OCI-LY7 (cell line): ENCODE measurements at regions not wholly inside any gene's neighbourhood (a gene's known extent, or its start where the extent isn't known, plus 50 kb on each side); places are given as distances from the start of the nearest gene placed in this dataset.

Experiments used
- BruUV-seq: library from RNA; stranded (reverse); fragments of 400-500 nt; replicated peaks from 2 replicates; lab custom pipeline; 2021; lab: Mats Ljungman, UMichigan
- CTCF ChIA-PET: fragments of 300-600 bp; sonication (Branson Sonifier 250); formaldehyde crosslinking; loops from one replicate; lab custom pipeline; 2022; ENCODE audit warnings: antibody characterized with exemption; ENCODE audit not compliant: unreplicated experiment; lab: Charles Lee
- POLR2A ChIA-PET: fragments of 300-600 bp; sonication (Branson Sonifier 250); formaldehyde crosslinking; loops from one replicate; lab custom pipeline; 2022; ENCODE audit warnings: antibody characterized with exemption; lab: Charles Lee
- DNase-seq: peaks from one replicate; pipeline ENCODE4 v3.0.0-alpha.2; 2015; ENCODE audit warnings: low spot score
- H2AFZ ChIP-seq: fragments of 200-600 bp; sonication (generic), shearing (Covaris generic); 2 replicates; pipeline ENCODE4 v1.6.1; 2014; ENCODE audit warnings: mild to moderate bottlenecking, antibody characterized with exemption, low read length, moderate library complexity
- H3K27ac ChIP-seq: fragments of 200-600 bp; sonication (generic); 2 replicates; pipeline ENCODE4 v1.5.1; 2014; ENCODE audit warnings: mixed run types, low read depth, mild to moderate bottlenecking, moderate library complexity, low read length, inconsistent platforms; ENCODE audit not compliant: poor library complexity, severe bottlenecking
- H3K36me3 ChIP-seq: fragments of 200-600 bp; sonication (generic); 2 replicates; pipeline ENCODE4 v1.6.1; 2014; ENCODE audit warnings: mild to moderate bottlenecking, antibody characterized with exemption, low read length, moderate library complexity, mixed read lengths; ENCODE audit not compliant: insufficient read depth
- H3K4me1 ChIP-seq: fragments of 200-600 bp; sonication (generic); 2 replicates; pipeline ENCODE4 v1.5.1; 2014; ENCODE audit warnings: mild to moderate bottlenecking, low read length; ENCODE audit not compliant: insufficient read depth, poor library complexity, severe bottlenecking
- H3K4me2 ChIP-seq: fragments of 200-600 bp; sonication (generic); 2 replicates; pipeline ENCODE4 v1.6.1; 2014; ENCODE audit warnings: mild to moderate bottlenecking, low read length
- H3K4me3 ChIP-seq: fragments of 200-600 bp; sonication (generic); 2 replicates; pipeline ENCODE4 v1.5.1; 2014; ENCODE audit warnings: mild to moderate bottlenecking, low read depth, low read length; ENCODE audit not compliant: poor library complexity, severe bottlenecking
- H3K79me2 ChIP-seq: fragments of 200-600 bp; sonication (generic); 2 replicates; pipeline ENCODE4 v1.6.1; 2016; ENCODE audit warnings: low read depth, mild to moderate bottlenecking, low read length, moderate library complexity, mixed read lengths; ENCODE audit not compliant: insufficient read depth
- H3K9me2 ChIP-seq: fragments of 200-600 bp; sonication (generic); 2 replicates; pipeline ENCODE4 v1.6.1; 2016; ENCODE audit warnings: mild to moderate bottlenecking, low read length, mixed read lengths; ENCODE audit not compliant: insufficient read depth
- H3K9me3 ChIP-seq: fragments of 200-600 bp; sonication (generic); 2 replicates; pipeline ENCODE4 v1.6.1; 2014; ENCODE audit warnings: mild to moderate bottlenecking, mixed run types, low read length, mixed read lengths
- H4K20me1 ChIP-seq: fragments of 200-600 bp; sonication (generic); 2 replicates; pipeline ENCODE4 v1.6.1; 2014; ENCODE audit warnings: mild to moderate bottlenecking, antibody characterized with exemption, low read length, moderate library complexity, mixed read lengths; ENCODE audit not compliant: insufficient read depth
- CTCF ChIP-seq: fragments of 200-600 bp; sonication (generic); conservative IDR thresholded peaks from 2 replicates; pipeline ENCODE4 v1.5.1; 2014; ENCODE audit warnings: mild to moderate bottlenecking, antibody characterized with exemption, low read length, moderate library complexity, mixed read lengths
- EZH2phosphoT487 ChIP-seq: fragments of 200-600 bp; sonication (generic); IDR thresholded peaks from 2 replicates; pipeline ENCODE4 v1.6.1; 2018; ENCODE audit warnings: low read depth, borderline replicate concordance, mild to moderate bottlenecking, mixed run types, antibody characterized with exemption, low read length, moderate library complexity, mixed read lengths
- intact Hi-C: fragments of 100-400 bp; cut with micrococcal nuclease; formaldehyde crosslinking; loops from one replicate; pipeline ENCODE4 v1.10.0; 2022; ENCODE audit not compliant: unreplicated experiment

- Histone ChIP-seq H3K9me2 (no peaks in the 10 kb centered on the region), H4K20me1 (no peaks in the 10 kb centered on the region), H3K36me3 (no peaks in the 10 kb centered on the region), H3K4me1 (no peaks in the 10 kb centered on the region), H3K4me2 (no peak overlapping the region), H2AFZ (no peak overlapping the region), H3K9me3 (no peaks in the 10 kb centered on the region), H3K79me2 (no peaks in the 10 kb centered on the region), H3K4me3 (no peak overlapping the region), H3K27ac (no peak overlapping the region)
- CTCF ChIA-PET: no interaction called here
- TF ChIP-seq EZH2phosphoT487 (no peak), CTCF (no peak)
- DNase-seq: no peak
- BruUV-seq: no TSS peak
- intact Hi-C loops: no loop called here
- POLR2A ChIA-PET: no interaction called here
Observed at GRCh38 chr2:52064234-52064633, 1032.3 kb upstream of the NRXN1 start.

- Histone ChIP-seq H2AFZ (no peak overlapping the region), H3K4me2 (no peak overlapping the region), H3K27ac (no peak overlapping the region), H3K36me3 (no peaks in the 10 kb centered on the region), H3K4me1 (no peaks in the 10 kb centered on the region), H3K9me2 (no peaks in the 10 kb centered on the region), H3K4me3 (no peak overlapping the region), H3K9me3 (no peaks in the 10 kb centered on the region; the same call in 1 of the 2 replicates), H3K79me2 (no peaks in the 10 kb centered on the region), H4K20me1 (no peaks in the 10 kb centered on the region)
- TF ChIP-seq CTCF: no peak
- TF ChIP-seq EZH2phosphoT487: no peak
- CTCF ChIA-PET: no interaction called here
- intact Hi-C loops: no loop called here
- DNase-seq: no peak
- no TSS peak for BruUV-seq
- POLR2A ChIA-PET: no interaction called here
Observed at GRCh38 chr2:52054824-52055223, 1022.9 kb upstream of the NRXN1 start.

- Histone ChIP-seq H3K4me2 (no peak overlapping the region), H3K9me2 (no peaks in the 10 kb centered on the region; the same call in 1 of the 2 replicates), H3K4me1 (no peaks in the 10 kb centered on the region), H4K20me1 (no peaks in the 10 kb centered on the region), H3K27ac (no peak overlapping the region), H2AFZ (no peak overlapping the region), H3K4me3 (no peak overlapping the region), H3K9me3 (no peaks in the 10 kb centered on the region), H3K79me2 (no peaks in the 10 kb centered on the region), H3K36me3 (no peaks in the 10 kb centered on the region)
- CTCF ChIA-PET: no interaction called here
- no TSS peak for BruUV-seq
- intact Hi-C loops: no loop called here
- POLR2A ChIA-PET: interaction anchor here (0.6 to 1.2 kb wide), 2 partner anchors 16 to 33 kb away, joined by 3 read pairs; no protein-coding TSS in a partner anchor
- DNase-seq: no peak
- TF ChIP-seq CTCF (no peak), EZH2phosphoT487 (no peak)
Observed at GRCh38 chr2:52036853-52037252, 1004.9 kb upstream of the NRXN1 start.
